Pulmonary artery endothelial cell (primary cell): ENCODE measurements at regions not wholly inside any gene's neighbourhood (a gene's known extent, or its start where the extent isn't known, plus 50 kb on each side); places are given as distances from the start of the nearest gene placed in this dataset.
"Not testable (repeated sequence)": the region's sequence is repeated elsewhere in the genome, so short reads cannot be mapped to it uniquely, and the experiment has no call there.

Experiments
- DNase-seq: peaks from one replicate; pipeline ENCODE4 v3.0.0-alpha.2; 2011; ENCODE audit warnings: low read depth, low spot score

- no peak for DNase-seq
These were observed 532.4 kb upstream of the FTMT start for GRCh38 chr5:121319292-121319691.

GRCh38 chr5:121325930-121326329, 525.8 kb upstream of the FTMT start:
- DNase-seq = no peak

GRCh38 chr5:121350181-121350930, 501.3 kb upstream of the FTMT start:
- DNase-seq = no peak

DNA sequence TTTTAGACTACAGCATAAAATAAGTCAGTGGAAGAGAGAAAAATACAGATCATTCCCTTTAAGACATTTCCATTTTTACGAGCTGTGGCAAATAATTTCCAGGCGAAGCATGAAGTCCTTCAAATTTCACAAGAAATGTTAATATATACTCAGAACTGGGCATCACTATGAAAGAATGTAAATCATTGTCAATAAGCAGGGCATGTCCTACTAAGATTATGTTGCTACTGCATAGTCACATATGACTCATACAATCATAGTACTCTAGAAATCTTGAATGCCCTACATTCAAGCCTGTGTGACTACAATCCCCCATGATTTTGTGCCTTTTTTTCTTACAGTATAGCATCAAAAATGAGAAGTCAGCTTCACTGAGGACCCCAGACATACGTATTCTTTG, 485.2 kb upstream of the FTMT start:
- no peak for DNase-seq

- no peak for DNase-seq
These were observed 478.3 kb upstream of the FTMT start for GRCh38 chr5:121373371-121373770.

GRCh38 chr5:121377461-121377860, 474.2 kb upstream of the FTMT start:
- no peak for DNase-seq

- DNase-seq = no peak
These were observed 473.6 kb upstream of the FTMT start for GRCh38 chr5:121378046-121378445.

DNA sequence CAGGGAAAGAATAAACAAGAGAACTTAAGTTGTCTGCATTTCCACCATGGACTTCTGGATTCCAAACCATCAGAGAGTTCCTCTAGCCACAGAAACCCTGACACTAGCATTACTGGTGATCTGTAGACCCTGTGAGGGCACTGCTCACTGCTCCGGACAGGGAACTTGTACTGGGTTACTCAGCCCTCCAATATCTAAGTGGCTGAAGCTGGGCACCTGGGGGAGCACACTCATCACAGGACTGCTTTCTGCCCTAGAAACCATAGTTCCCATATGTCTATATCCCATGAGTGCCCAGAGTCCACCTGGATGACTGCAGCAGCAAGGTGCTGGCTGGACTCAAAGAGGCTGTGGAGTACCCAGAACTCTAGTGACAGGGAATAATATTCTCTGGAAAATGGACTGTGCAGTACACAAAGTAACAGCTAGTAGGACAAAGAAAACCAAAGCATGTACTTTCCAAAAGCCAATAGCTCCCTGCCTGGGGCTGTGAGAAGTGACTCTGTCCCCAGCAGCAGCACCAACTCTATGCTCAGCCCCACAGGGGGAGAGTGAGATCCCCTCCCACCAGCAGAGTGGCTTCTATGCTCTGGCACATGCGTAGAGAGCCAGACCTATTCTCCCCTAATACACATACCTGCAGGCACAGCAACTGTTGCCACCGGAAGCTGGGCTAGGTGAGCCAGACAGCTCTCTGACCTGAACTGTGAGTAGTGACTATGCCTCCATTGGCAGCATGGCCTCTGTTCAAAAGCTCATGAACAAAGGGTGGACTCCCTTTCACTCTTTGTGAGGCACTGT, 472.9 kb upstream of the FTMT start:
- DNase-seq = no peak

DNA sequence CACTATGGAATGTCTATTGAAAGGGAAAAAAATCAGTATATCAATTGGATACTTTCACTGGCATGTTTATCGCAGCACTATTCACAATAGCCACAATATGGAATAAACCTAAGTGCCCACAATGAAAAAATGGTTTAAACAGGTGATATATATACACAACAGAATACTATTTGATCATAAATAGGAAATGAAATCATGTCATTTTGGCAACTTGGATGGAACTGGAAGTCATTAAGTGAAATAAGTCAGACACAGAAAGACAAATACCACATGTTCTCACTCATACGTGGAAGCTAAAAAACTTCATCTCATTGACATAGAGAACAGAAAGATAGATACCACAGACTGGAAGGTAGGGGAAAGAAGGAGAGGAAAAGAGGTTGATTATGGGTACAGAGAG, 471.6 kb upstream of the FTMT start:
- no peak for DNase-seq

DNA sequence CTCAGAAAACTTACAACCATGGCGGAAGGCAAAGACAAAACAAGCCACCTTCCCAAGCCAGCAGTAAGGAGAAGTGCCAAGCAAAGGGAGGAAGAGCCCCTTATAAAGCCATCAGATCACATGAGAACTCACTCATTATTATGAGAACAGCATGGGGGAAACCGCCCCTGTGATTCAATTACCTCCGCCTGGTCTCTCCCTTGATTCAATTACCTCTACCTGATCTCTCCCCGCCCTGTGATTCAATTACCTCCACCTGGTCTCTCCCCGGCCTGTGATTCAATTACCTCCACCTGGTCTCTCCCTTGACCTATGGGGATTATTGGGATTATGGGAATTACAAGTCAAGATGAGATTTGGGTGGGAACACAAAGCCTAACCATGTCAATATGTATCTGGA, 467.3 kb upstream of the FTMT start:
- no peak for DNase-seq

DNA sequence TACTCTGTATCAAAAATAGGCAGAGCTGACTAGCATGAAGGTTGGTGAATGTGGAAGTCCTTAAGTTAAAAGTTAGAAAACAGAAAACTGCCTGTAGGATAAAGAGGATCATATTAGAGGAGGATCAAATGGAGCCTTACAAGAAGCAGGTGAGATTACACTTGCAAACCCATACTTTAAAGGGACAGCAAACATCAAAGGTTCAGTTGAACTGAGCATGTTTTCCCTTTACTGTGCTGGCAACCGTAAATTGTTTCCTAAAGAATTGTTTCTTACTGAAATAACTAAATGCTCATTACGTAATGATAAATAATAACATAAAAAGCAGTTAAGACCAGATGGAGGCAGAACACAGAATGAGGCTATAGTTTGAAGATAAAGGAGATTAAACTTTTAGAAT, 465.3 kb upstream of the FTMT start:
- no peak for DNase-seq

DNA sequence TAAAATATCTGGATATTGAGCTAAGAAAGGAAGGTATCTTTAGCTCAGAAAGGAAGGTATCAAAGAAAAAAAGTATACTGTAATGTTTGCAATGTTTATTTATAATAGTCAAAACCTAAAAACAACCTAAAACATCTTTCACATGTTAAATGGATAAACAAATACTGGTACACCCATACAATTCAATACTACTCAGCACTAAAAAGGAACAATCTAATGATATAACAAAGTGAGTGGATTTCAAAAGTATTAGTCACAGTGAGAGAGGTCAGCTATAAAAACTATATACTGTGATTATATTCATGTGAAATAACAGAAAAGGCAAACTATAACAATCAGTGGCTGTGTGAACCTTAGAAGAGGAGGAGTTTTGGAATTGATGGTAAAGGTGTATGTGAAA, 455.0 kb upstream of the FTMT start:
- DNase-seq = no peak

DNA sequence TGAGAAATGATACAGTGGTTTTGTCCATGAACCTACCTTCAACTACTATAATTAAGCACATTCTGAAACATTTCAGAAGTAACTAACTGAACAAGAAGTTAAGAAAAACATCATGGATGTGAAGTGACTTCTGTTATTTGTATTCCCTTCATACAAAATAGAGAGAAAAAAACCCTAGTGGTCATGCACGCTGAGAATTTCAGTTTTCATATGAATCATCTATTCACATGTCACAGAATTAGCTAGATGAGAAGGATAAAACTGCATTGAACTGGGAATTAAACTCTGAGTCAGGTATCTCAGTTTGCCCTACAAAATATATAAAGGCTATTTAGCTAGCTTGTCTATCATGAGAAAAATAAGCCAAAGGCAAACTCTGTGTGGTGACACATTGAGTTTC, 451.8 kb upstream of the FTMT start:
- no peak for DNase-seq

GRCh38 chr5:121408778-121409177, 442.9 kb upstream of the FTMT start:
- DNase-seq = no peak

- no peak for DNase-seq
These were observed 436.4 kb upstream of the FTMT start for GRCh38 chr5:121415270-121415669.

DNA sequence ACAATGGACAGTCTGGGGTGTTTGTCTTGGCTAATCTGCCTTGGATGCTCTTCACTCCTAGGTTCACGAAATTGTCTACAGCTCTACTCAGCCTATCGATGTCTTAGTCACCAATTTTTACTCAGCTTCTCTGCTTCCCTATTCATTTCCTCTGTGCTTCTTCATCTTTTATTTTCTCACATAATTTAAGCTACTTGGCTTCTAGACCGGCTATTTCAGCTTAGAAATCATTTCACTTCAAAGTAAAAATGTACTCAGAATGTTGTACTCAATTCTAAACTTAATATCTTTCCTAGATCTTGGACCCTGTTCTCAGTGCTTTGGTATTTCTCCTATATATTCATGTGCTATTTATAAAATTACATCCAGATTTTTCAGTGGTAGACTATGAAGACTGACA, 430.0 kb upstream of the FTMT start:
- no peak for DNase-seq

DNA sequence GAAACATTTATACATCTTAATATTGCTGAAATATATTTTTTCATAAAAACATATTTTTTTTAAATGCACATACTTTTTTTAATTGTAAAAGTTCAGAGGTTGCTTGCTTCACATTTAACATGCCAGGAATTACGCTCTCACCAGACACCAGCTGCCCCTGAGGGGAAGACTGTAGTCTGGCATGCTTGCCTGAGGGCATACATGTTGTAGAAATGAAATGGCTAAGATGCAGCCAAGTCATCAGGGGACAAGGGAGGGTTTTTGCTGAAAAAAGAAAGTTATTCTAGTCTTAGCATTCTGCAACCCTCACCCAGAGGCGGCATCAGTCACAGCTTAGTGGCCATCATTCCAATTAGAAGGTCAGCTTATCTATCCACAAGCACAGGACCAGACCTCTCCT, 426.7 kb upstream of the FTMT start:
- DNase-seq = no peak

DNA sequence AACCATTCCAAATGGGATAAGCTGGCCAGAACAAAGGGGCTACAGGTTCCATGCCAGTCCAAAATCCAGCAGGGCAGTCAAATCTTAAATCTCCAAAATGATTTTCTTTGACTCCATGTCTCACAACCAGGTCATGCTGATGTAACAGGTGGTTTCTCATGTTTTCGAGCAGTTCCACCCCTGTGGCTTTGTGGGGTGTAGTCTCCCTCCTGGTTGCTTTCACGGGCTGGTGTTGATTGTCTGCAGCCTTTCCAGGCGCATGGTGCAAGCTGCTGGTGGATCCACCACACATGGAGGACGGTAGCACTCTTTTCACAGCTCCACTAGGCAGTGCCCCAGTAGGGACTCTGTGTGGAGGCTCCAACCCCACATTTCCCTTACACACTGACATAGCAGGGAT, 425.5 kb upstream of the FTMT start:
- no peak for DNase-seq

GRCh38 chr5:121429761-121430160, 421.9 kb upstream of the FTMT start:
- no peak for DNase-seq

GRCh38 chr5:121430538-121430937, 421.1 kb upstream of the FTMT start:
- no peak for DNase-seq

GRCh38 chr5:121445511-121445910, 406.2 kb upstream of the FTMT start:
- DNase-seq = no peak

DNA sequence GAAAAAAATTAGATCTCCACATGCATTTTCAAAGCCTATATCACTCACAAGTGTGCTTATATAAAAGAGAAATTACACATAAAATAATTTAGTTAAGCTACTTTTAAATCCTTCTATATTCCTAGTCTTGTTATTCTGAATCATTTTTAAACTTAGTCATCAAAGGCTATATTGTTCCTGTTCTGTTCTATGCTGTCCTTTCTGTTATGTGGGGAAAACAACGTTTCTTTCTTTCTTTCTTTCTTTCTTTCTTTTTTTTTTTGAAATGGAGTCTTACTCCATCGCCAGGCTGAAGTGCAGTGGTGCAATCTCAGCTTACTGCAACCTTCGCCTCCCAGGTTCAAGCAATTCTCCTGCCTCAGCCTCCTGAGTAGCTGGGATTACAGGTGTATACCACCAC, 389.2 kb upstream of the FTMT start:
- DNase-seq = no peak

DNA sequence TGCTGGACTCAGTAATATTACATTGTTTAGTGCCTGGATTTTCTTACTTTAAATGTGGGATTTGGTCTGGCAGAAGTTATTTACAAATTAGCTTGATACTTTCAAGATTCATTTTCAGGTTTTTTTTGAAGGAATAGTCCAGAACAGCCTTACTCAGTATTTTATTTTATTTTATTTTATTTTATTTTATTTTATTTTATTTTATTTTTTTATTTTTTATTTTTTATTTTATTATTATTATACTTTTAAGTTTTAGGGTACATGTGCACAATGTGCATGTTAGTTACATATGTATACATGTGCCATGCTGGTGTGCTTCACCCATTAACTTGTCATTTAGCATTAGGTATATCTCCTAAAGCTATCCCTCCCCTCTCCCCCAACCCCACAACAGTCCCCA, 380.5 kb upstream of the FTMT start:
- not testable (repeated sequence) for DNase-seq
